PC-3 (cell line): ENCODE measurements at regions not wholly inside any gene's neighbourhood (a gene's known extent, or its start where the extent isn't known, plus 50 kb on each side); places are given as distances from the start of the nearest gene placed in this dataset.

Experiments used
- ATAC-seq: fragments of 200-7000 bp; cut with Tn5 transposase; 2 replicates; pipeline ENCODE4 v1.9.1; 2020; ENCODE audit warnings: mild to moderate bottlenecking, moderate library complexity
- BruUV-seq: library from RNA; stranded (reverse); fragments of 400-500 nt; replicated peaks from 2 replicates; lab custom pipeline; 2021; lab: Mats Ljungman, UMichigan
- CTCF ChIA-PET: fragments of 300-600 bp; sonication (Branson Sonifier 250); formaldehyde crosslinking; loops from one replicate; lab custom pipeline; 2022; ENCODE audit warnings: antibody characterized with exemption; lab: Charles Lee
- POLR2A ChIA-PET: fragments of 300-600 bp; sonication (Branson Sonifier 250); formaldehyde crosslinking; loops from one replicate; lab custom pipeline; 2022; ENCODE audit warnings: antibody characterized with exemption; ENCODE audit not compliant: unreplicated experiment; lab: Charles Lee
- DNase-seq: peaks from one replicate; pipeline ENCODE4 v3.0.0-alpha.2; 2015
- H2AFZ ChIP-seq: fragments of 300-600 bp; sonication (generic); 2 replicates; pipeline ENCODE4 v1.6.0; 2016; ENCODE audit warnings: antibody characterized with exemption, low read length
- H3F3A ChIP-seq: fragments of 300-600 bp; sonication (generic); one replicate; pipeline ENCODE4 v1.6.0; 2017; ENCODE audit warnings: antibody characterized with exemption, low read length, control low read depth, mild to moderate bottlenecking; ENCODE audit not compliant: unreplicated experiment
- H3K27ac ChIP-seq: fragments of 300-600 bp; sonication (generic); 2 replicates; pipeline ENCODE4 v1.5.1; 2016; ENCODE audit warnings: mild to moderate bottlenecking, low read length
- H3K27me3 ChIP-seq: fragments of 300-600 bp; sonication (generic); 2 replicates; pipeline ENCODE4 v1.6.1; 2016; ENCODE audit warnings: low read length, mixed read lengths
- H3K36me3 ChIP-seq: fragments of 300-600 bp; sonication (generic); 2 replicates; pipeline ENCODE4 v1.6.1; 2016; ENCODE audit warnings: low read depth, mixed run types, low read length, mixed read lengths
- H3K4me1 ChIP-seq: fragments of 300-600 bp; sonication (generic); 2 replicates; pipeline ENCODE4 v1.5.1; 2016; ENCODE audit warnings: low read length; ENCODE audit not compliant: insufficient read depth
- H3K4me2 ChIP-seq: fragments of 300-600 bp; sonication (generic); 2 replicates; pipeline ENCODE4 v1.6.0; 2016; ENCODE audit warnings: low read length
- H3K4me3 ChIP-seq: fragments of 300-600 bp; sonication (generic); 2 replicates; pipeline ENCODE4 v1.5.1; 2016; ENCODE audit warnings: mild to moderate bottlenecking, low read length, mixed read lengths
- H3K79me2 ChIP-seq: fragments of 300-600 bp; sonication (generic); 2 replicates; pipeline ENCODE4 v1.6.1; 2017; ENCODE audit warnings: low read length, mixed read lengths
- H3K9ac ChIP-seq: fragments of 300-600 bp; sonication (generic); 2 replicates; pipeline ENCODE4 v1.6.0; 2016; ENCODE audit warnings: mild to moderate bottlenecking, low read length
- H3K9me2 ChIP-seq: fragments of 300-600 bp; sonication (generic); replicated peaks from 2 replicates; pipeline ENCODE4 v1.6.1; 2016; ENCODE audit warnings: mixed run types, low read length, mixed read lengths
- H3K9me3 ChIP-seq: fragments of 300-600 bp; sonication (generic); 2 replicates; pipeline ENCODE4 v1.6.1; 2016; ENCODE audit warnings: low read length, mixed read lengths
- H4K20me1 ChIP-seq: fragments of 300-600 bp; sonication (generic); 2 replicates; pipeline ENCODE4 v1.6.1; 2016; ENCODE audit warnings: low read length, mixed read lengths
- CTCF ChIP-seq: fragments of 300-600 bp; sonication (generic); conservative IDR thresholded peaks from 2 replicates; pipeline ENCODE4 v1.5.1; 2017; ENCODE audit warnings: antibody characterized with exemption, low read depth, mild to moderate bottlenecking, low read length
- EZH2 ChIP-seq: fragments of 300-600 bp; sonication (generic); IDR thresholded peaks from one replicate; pipeline ENCODE4 v1.6.1; 2017; ENCODE audit warnings: antibody characterized with exemption, mild to moderate bottlenecking, low read length; ENCODE audit not compliant: unreplicated experiment
- EZH2phosphoT487 ChIP-seq: fragments of 300-600 bp; sonication (generic); IDR thresholded peaks from 2 replicates; pipeline ENCODE4 v1.6.1; 2018; ENCODE audit warnings: mild to moderate bottlenecking, antibody characterized with exemption, low read length, borderline replicate concordance
- intact Hi-C: fragments of 100-400 bp; cut with micrococcal nuclease; formaldehyde crosslinking; loops from 2 replicates; pipeline ENCODE4 v1.9.0; 2023

GRCh38 chr9:8256880-8257279, 457.3 kb upstream of the DMAC1 start:
- intact Hi-C loops = no loop called here
- no peak overlapping the region for H3K4me3 ChIP-seq
- no peaks in the 10 kb centered on the region for H3K9me2 ChIP-seq
- ATAC-seq = no peak
- no peak overlapping the region for H3K9ac ChIP-seq
- ChIA-PET POLR2A (no interaction called here), CTCF (no interaction called here)
- BruUV-seq = no TSS peak
- no peaks in the 10 kb centered on the region for H3K4me1 ChIP-seq
- H3K27me3 ChIP-seq = no peaks in the 10 kb centered on the region
- H3K27ac ChIP-seq = no peak overlapping the region
- no peaks in the 10 kb centered on the region for H3K9me3 ChIP-seq
- H4K20me1 ChIP-seq = no peaks in the 10 kb centered on the region
- H3F3A ChIP-seq = no peaks in the 10 kb centered on the region
- H2AFZ ChIP-seq = no peak overlapping the region
- H3K36me3 ChIP-seq = no peaks in the 10 kb centered on the region
- TF ChIP-seq CTCF (no peak), EZH2phosphoT487 (no peak), EZH2 (no peak)
- H3K4me2 ChIP-seq = no peak overlapping the region
- no peak for DNase-seq
- H3K79me2 ChIP-seq = no peaks in the 10 kb centered on the region

GRCh38 chr9:8255850-8256249, 456.3 kb upstream of the DMAC1 start:
- no peak for DNase-seq
- Histone ChIP-seq H3K4me3 (no peak overlapping the region), H3K27ac (no peak overlapping the region), H3K36me3 (no peaks in the 10 kb centered on the region), H3F3A (no peaks in the 10 kb centered on the region), H3K9me2 (no peaks in the 10 kb centered on the region), H3K4me2 (no peak overlapping the region), H3K9ac (no peak overlapping the region), H3K27me3 (no peaks in the 10 kb centered on the region), H3K4me1 (no peaks in the 10 kb centered on the region), H3K79me2 (no peaks in the 10 kb centered on the region), H4K20me1 (no peaks in the 10 kb centered on the region), H2AFZ (no peak overlapping the region), H3K9me3 (no peaks in the 10 kb centered on the region)
- intact Hi-C loops = no loop called here
- POLR2A ChIA-PET = no interaction called here
- BruUV-seq = no TSS peak
- TF ChIP-seq CTCF = no peak
- TF ChIP-seq EZH2 = no peak
- TF ChIP-seq EZH2phosphoT487 = no peak
- no peak for ATAC-seq
- CTCF ChIA-PET = no interaction called here

GRCh38 chr9:8254541-8254940, 455.0 kb upstream of the DMAC1 start:
- Histone ChIP-seq H3K27ac (no peak overlapping the region), H3K4me1 (no peaks in the 10 kb centered on the region), H3K4me2 (no peak overlapping the region), H4K20me1 (no peaks in the 10 kb centered on the region), H3K27me3 (no peaks in the 10 kb centered on the region), H3K9ac (no peak overlapping the region), H3K79me2 (no peaks in the 10 kb centered on the region), H3K9me3 (no peaks in the 10 kb centered on the region), H3K9me2 (no peaks in the 10 kb centered on the region), H2AFZ (no peak overlapping the region), H3K36me3 (no peaks in the 10 kb centered on the region), H3K4me3 (no peak overlapping the region), H3F3A (no peaks in the 10 kb centered on the region)
- ATAC-seq (no peak), DNase-seq (no peak)
- TF ChIP-seq EZH2 (no peak), CTCF (no peak), EZH2phosphoT487 (no peak)
- intact Hi-C loops = no loop called here
- ChIA-PET CTCF (no interaction called here), POLR2A (no interaction called here)
- no TSS peak for BruUV-seq
